Vagina (tissue), 2 donors: ENCODE measurements at regions not wholly inside any gene's neighbourhood (a gene's known extent, or its start where the extent isn't known, plus 50 kb on each side); places are given as distances from the start of the nearest gene placed in this dataset.

ENCODE experiments used
- POLR2A ChIP-seq, 2 donors: fragments of 450-650 bp; IDR thresholded peaks; one replicate each; pipeline ENCODE4 v1.6.1; 2017; ENCODE audit warnings: antibody characterized with exemption in 2 of 2, mild to moderate bottlenecking in 2 of 2, moderate library complexity in 2 of 2
- TF ChIP-seq, protein P1 (sequence below), 3 experiments: fragments of 450-650 bp in 2 of 3; fragments of 200-600 bp in 1 of 3; sonication (generic) in 1 of 3; IDR thresholded peaks; one replicate each; pipeline ENCODE4 v1.5.1; 2017 to 2019; ENCODE audit warnings: antibody characterized with exemption in 3 of 3, mild to moderate bottlenecking in 2 of 3, moderate library complexity in 2 of 3

DNA sequence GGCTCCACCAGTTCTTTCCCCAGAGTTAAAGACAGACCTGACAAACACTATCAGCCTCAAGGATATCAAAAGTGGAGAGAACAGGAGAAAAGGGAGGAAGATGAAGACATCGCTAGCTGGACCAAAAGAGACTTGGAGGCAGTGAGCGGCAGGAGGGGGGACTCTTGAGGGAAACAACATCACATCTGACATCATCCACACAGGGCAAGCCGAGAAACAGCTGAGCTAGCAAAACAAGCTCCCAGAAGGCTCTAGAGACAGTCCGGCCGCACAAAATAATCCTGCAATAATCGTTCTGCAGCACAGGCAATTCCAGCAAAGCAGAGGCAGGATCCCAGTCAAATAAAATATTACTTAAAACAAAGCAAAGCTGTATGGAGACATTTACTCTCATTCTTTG lies 239.8 kb downstream of the EN1 start:
- TF ChIP-seq, protein P1, sequence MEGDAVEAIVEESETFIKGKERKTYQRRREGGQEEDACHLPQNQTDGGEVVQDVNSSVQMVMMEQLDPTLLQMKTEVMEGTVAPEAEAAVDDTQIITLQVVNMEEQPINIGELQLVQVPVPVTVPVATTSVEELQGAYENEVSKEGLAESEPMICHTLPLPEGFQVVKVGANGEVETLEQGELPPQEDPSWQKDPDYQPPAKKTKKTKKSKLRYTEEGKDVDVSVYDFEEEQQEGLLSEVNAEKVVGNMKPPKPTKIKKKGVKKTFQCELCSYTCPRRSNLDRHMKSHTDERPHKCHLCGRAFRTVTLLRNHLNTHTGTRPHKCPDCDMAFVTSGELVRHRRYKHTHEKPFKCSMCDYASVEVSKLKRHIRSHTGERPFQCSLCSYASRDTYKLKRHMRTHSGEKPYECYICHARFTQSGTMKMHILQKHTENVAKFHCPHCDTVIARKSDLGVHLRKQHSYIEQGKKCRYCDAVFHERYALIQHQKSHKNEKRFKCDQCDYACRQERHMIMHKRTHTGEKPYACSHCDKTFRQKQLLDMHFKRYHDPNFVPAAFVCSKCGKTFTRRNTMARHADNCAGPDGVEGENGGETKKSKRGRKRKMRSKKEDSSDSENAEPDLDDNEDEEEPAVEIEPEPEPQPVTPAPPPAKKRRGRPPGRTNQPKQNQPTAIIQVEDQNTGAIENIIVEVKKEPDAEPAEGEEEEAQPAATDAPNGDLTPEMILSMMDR (IDR thresholded peaks at IDR 0.05) = no peak
- no peak for TF ChIP-seq POLR2A (IDR thresholded peaks at IDR 0.05)
